GM18502 (cell line): ENCODE measurements at regions not wholly inside any gene's neighbourhood (a gene's known extent, or its start where the extent isn't known, plus 50 kb on each side); places are given as distances from the start of the nearest gene placed in this dataset.

Experiments
- ATAC-seq: cut with Tn5 transposase; IDR thresholded peaks from one replicate; pipeline ENCODE4 v1.9.1; 2021; ENCODE audit warnings: mild to moderate bottlenecking; ENCODE audit not compliant: unreplicated experiment, poor library complexity

- no peak for ATAC-seq
These were observed 62.9 kb upstream of the METAP2 start for GRCh38 chr12:95411057-95411456.

- ATAC-seq = no peak
These were observed 62.5 kb upstream of the METAP2 start for GRCh38 chr12:95411466-95411865.

GRCh38 chr12:95412482-95413311 lies 61.3 kb upstream of the METAP2 start:
- ATAC-seq = no peak

- ATAC-seq = no peak
These were observed 60.4 kb upstream of the METAP2 start for GRCh38 chr12:95413576-95413975.

- ATAC-seq = no peak
These were observed 58.5 kb upstream of the METAP2 start for GRCh38 chr12:95415451-95415850.

GRCh38 chr12:95416111-95416636 lies 57.8 kb upstream of the METAP2 start:
- ATAC-seq = no peak

- ATAC-seq = no peak
These were observed 56.6 kb upstream of the METAP2 start for GRCh38 chr12:95417372-95417771.

- no peak for ATAC-seq
These were observed 55.8 kb upstream of the METAP2 start for GRCh38 chr12:95418142-95418541.
